Activated T-helper 2 cell treated with anti-CD3 and anti-CD28 coated beads, Interferon-gamma antibody, Interleukin-2, Interleukin-4, amounts not matched to agents 10 μg/mL and 5 μg/mL and 100 μg/mL, durations not matched to agents 14 hours and 24 hours and 36 hours (primary cell): ENCODE measurements at regions not wholly inside any gene's neighbourhood (a gene's known extent, or its start where the extent isn't known, plus 50 kb on each side); places are given as distances from the start of the nearest gene placed in this dataset.

Experiments
- DNase-seq: peaks from one replicate; pipeline ENCODE4 v3.0.0; 2021; ENCODE audit warnings: low spot score
- H3K27ac Mint-ChIP-seq: one replicate; pipeline ENCODE4 v1.8.0; 2021; ENCODE audit warnings: mixed read lengths
- H3K27me3 Mint-ChIP-seq: one replicate; pipeline ENCODE4 v1.8.0; 2021; ENCODE audit warnings: low read depth, mixed read lengths
- H3K36me3 Mint-ChIP-seq: one replicate; pipeline ENCODE4 v1.8.0; 2021; ENCODE audit warnings: low read depth, mixed read lengths
- H3K4me1 Mint-ChIP-seq: one replicate; pipeline ENCODE4 v1.8.0; 2021; ENCODE audit warnings: low read depth, mixed read lengths
- H3K4me3 Mint-ChIP-seq: one replicate; pipeline ENCODE4 v1.8.0; 2021; ENCODE audit warnings: low read depth, mild to moderate bottlenecking, moderate library complexity, mixed read lengths
- H3K9me3 Mint-ChIP-seq: one replicate; pipeline ENCODE4 v1.8.0; 2021; ENCODE audit warnings: mixed read lengths
- intact Hi-C: fragments of 100-400 bp; cut with micrococcal nuclease; formaldehyde crosslinking; loops from one replicate; pipeline ENCODE4 v1.15.1; 2023

- no peaks in the 10 kb centered on the region for H3K36me3 Mint-ChIP-seq
- no peaks in the 10 kb centered on the region for H3K9me3 Mint-ChIP-seq
- intact Hi-C loops: no loop called here
- DNase-seq: no peak
- no peak overlapping the region for H3K27ac Mint-ChIP-seq
- no peaks in the 10 kb centered on the region for H3K4me1 Mint-ChIP-seq
- H3K4me3 Mint-ChIP-seq: no peak overlapping the region
- no peaks in the 10 kb centered on the region for H3K27me3 Mint-ChIP-seq
These were observed 388.2 kb upstream of the RGMA start for GRCh38 chr15:93477188-93477587.

- Mint-ChIP-seq H3K4me3 (no peak overlapping the region), H3K36me3 (no peaks in the 10 kb centered on the region), H3K4me1 (no peaks in the 10 kb centered on the region), H3K27ac (no peak overlapping the region), H3K27me3 (no peaks in the 10 kb centered on the region), H3K9me3 (no peaks in the 10 kb centered on the region)
- DNase-seq: no peak
- intact Hi-C loops: no loop called here
These were observed 387.6 kb upstream of the RGMA start for GRCh38 chr15:93476491-93477177.

- no peaks in the 10 kb centered on the region for H3K9me3 Mint-ChIP-seq
- intact Hi-C loops: no loop called here
- H3K36me3 Mint-ChIP-seq: no peaks in the 10 kb centered on the region
- no peaks in the 10 kb centered on the region for H3K4me1 Mint-ChIP-seq
- no peak for DNase-seq
- no peaks in the 10 kb centered on the region for H3K27me3 Mint-ChIP-seq
- H3K27ac Mint-ChIP-seq: no peak overlapping the region
- no peak overlapping the region for H3K4me3 Mint-ChIP-seq
These were observed 385.7 kb upstream of the RGMA start for GRCh38 chr15:93474728-93475127.

GRCh38 chr15:93469994-93470393 lies 381.0 kb upstream of the RGMA start:
- H3K4me3 Mint-ChIP-seq: no peak overlapping the region
- H3K36me3 Mint-ChIP-seq: no peaks in the 10 kb centered on the region
- no peak for DNase-seq
- no peaks in the 10 kb centered on the region for H3K27me3 Mint-ChIP-seq
- intact Hi-C loops: no loop called here
- H3K9me3 Mint-ChIP-seq: no peaks in the 10 kb centered on the region
- no peaks in the 10 kb centered on the region for H3K4me1 Mint-ChIP-seq
- no peak overlapping the region for H3K27ac Mint-ChIP-seq

DNA sequence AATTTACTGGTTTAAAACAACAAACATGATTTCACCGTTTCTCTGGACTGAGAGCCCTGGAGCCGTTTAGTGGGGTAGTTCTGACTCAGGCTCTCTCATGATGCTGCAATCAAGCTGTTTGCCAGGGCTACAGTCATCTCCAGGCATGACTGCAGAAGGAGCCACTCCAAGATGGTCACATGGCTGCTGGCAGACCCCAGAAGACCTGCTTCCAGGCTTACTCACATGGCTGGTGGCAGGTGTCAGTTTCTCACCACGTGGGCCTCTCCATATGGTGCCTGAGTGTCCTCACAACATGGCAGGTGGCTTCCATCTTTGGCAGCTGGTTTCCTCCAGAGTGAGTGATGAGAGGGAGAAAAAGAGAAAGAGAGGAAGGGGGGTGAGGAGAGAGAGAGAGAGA lies 378.3 kb upstream of the RGMA start:
- Mint-ChIP-seq H3K27me3 (no peaks in the 10 kb centered on the region), H3K4me3 (no peak overlapping the region), H3K27ac (no peak overlapping the region), H3K9me3 (no peaks in the 10 kb centered on the region), H3K36me3 (no peaks in the 10 kb centered on the region), H3K4me1 (no peaks in the 10 kb centered on the region)
- intact Hi-C loops: no loop called here
- no peak for DNase-seq

- no peaks in the 10 kb centered on the region for H3K4me1 Mint-ChIP-seq
- H3K27ac Mint-ChIP-seq: no peak overlapping the region
- no peaks in the 10 kb centered on the region for H3K36me3 Mint-ChIP-seq
- H3K9me3 Mint-ChIP-seq: no peaks in the 10 kb centered on the region
- peaks cover under 1% of the 10 kb centered on the region for H3K27me3 Mint-ChIP-seq
- intact Hi-C loops: no loop called here
- no peak overlapping the region for H3K4me3 Mint-ChIP-seq
- DNase-seq: no peak
These were observed 377.4 kb upstream of the RGMA start for GRCh38 chr15:93466380-93466779.

GRCh38 chr15:93462690-93463089 lies 373.7 kb upstream of the RGMA start:
- no peaks in the 10 kb centered on the region for H3K4me1 Mint-ChIP-seq
- DNase-seq: no peak
- no peaks in the 10 kb centered on the region for H3K36me3 Mint-ChIP-seq
- intact Hi-C loops: no loop called here
- H3K9me3 Mint-ChIP-seq: no peaks in the 10 kb centered on the region
- H3K27ac Mint-ChIP-seq: no peak overlapping the region
- peaks cover 3% of the 10 kb centered on the region for H3K27me3 Mint-ChIP-seq
- no peak overlapping the region for H3K4me3 Mint-ChIP-seq

- Mint-ChIP-seq H3K9me3 (no peaks in the 10 kb centered on the region), H3K4me3 (no peak overlapping the region), H3K36me3 (no peaks in the 10 kb centered on the region), H3K27me3 (peaks cover 3% of the 10 kb centered on the region), H3K27ac (no peak overlapping the region), H3K4me1 (no peaks in the 10 kb centered on the region)
- intact Hi-C loops: no loop called here
- DNase-seq: no peak
These were observed 371.7 kb upstream of the RGMA start for GRCh38 chr15:93460717-93461116.

DNA sequence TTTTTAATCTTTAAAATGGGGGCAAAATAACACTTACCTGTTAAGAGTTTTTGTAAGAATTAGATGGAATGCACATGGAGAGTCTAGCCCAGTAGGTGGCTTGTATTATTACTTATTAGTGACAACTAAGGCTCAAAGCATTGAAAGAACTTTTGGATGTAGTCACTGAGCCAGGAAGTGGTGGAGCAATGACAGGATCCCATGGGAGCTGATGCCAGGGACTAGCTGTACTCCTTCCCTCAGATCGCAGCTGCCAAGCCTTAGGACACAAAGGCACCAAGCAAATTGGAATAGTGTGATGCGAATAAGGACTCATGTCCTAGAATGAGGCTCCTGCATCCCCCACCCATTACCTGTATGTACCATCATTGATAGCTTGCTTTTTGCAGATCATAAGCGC lies 370.4 kb upstream of the RGMA start:
- intact Hi-C loops: no loop called here
- no peak overlapping the region for H3K27ac Mint-ChIP-seq
- DNase-seq: no peak
- H3K36me3 Mint-ChIP-seq: no peaks in the 10 kb centered on the region
- H3K4me1 Mint-ChIP-seq: no peaks in the 10 kb centered on the region
- H3K27me3 Mint-ChIP-seq: peaks cover 3% of the 10 kb centered on the region
- H3K4me3 Mint-ChIP-seq: no peak overlapping the region
- H3K9me3 Mint-ChIP-seq: no peaks in the 10 kb centered on the region

- peaks cover 3% of the 10 kb centered on the region for H3K27me3 Mint-ChIP-seq
- H3K27ac Mint-ChIP-seq: no peak overlapping the region
- H3K36me3 Mint-ChIP-seq: no peaks in the 10 kb centered on the region
- no peak overlapping the region for H3K4me3 Mint-ChIP-seq
- no peaks in the 10 kb centered on the region for H3K9me3 Mint-ChIP-seq
- no peaks in the 10 kb centered on the region for H3K4me1 Mint-ChIP-seq
- intact Hi-C loops: no loop called here
- no peak for DNase-seq
These were observed 369.6 kb upstream of the RGMA start for GRCh38 chr15:93458597-93458996.

GRCh38 chr15:93454788-93455187 lies 365.8 kb upstream of the RGMA start:
- DNase-seq: no peak
- H3K27ac Mint-ChIP-seq: no peak overlapping the region
- H3K4me1 Mint-ChIP-seq: no peaks in the 10 kb centered on the region
- H3K36me3 Mint-ChIP-seq: no peaks in the 10 kb centered on the region
- H3K27me3 Mint-ChIP-seq: no peaks in the 10 kb centered on the region
- intact Hi-C loops: no loop called here
- no peak overlapping the region for H3K4me3 Mint-ChIP-seq
- no peaks in the 10 kb centered on the region for H3K9me3 Mint-ChIP-seq

- intact Hi-C loops: no loop called here
- no peaks in the 10 kb centered on the region for H3K36me3 Mint-ChIP-seq
- no peak overlapping the region for H3K27ac Mint-ChIP-seq
- DNase-seq: no peak
- no peaks in the 10 kb centered on the region for H3K9me3 Mint-ChIP-seq
- H3K4me1 Mint-ChIP-seq: no peaks in the 10 kb centered on the region
- H3K27me3 Mint-ChIP-seq: no peaks in the 10 kb centered on the region
- H3K4me3 Mint-ChIP-seq: no peak overlapping the region
These were observed 363.7 kb upstream of the RGMA start for GRCh38 chr15:93452537-93453211.

DNA sequence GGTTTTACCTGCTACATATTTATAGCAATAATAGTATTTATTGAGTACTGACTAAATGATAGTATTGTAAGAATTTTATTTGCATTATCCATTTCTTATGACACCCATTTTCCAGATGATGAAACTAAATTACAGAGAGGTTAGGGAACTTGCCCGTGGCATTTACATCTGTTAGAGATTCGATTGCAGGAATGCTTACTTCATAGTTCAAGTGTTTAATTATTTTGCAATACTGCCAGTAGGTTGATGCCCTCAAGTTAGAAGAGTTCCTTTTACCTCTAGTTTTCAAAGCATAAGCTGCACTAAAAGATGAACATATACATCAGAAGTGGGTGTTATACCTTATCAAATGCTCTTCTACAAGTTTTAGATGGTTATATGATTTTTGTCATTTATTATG lies 362.8 kb upstream of the RGMA start:
- Mint-ChIP-seq H3K36me3 (no peaks in the 10 kb centered on the region), H3K27me3 (no peaks in the 10 kb centered on the region), H3K4me3 (no peak overlapping the region), H3K4me1 (no peaks in the 10 kb centered on the region), H3K9me3 (no peaks in the 10 kb centered on the region), H3K27ac (no peak overlapping the region)
- DNase-seq: no peak
- intact Hi-C loops: no loop called here
